Neuron (in vitro differentiated cells): ENCODE measurements at regions not wholly inside any gene's neighbourhood (a gene's known extent, or its start where the extent isn't known, plus 50 kb on each side); places are given as distances from the start of the nearest gene placed in this dataset.
A peak's percentile ranks its signal among the peaks of the same experiment; 100 is the strongest.

Source experiments
- H2AFZ ChIP-seq: one replicate; pipeline ENCODE4 v1.6.1; 2013; ENCODE audit warnings: low read depth, mild to moderate bottlenecking, inconsistent platforms, low read length, moderate library complexity
- H3K27me3 ChIP-seq: one replicate; pipeline ENCODE4 v1.6.1; 2013; ENCODE audit warnings: low read length; ENCODE audit not compliant: insufficient read depth
- H3K36me3 ChIP-seq: one replicate; pipeline ENCODE4 v1.6.1; 2013; ENCODE audit warnings: low read length; ENCODE audit not compliant: insufficient read depth
- H3K4me1 ChIP-seq: one replicate; pipeline ENCODE4 v1.6.1; 2013; ENCODE audit warnings: low read length; ENCODE audit not compliant: insufficient read depth
- H3K4me3 ChIP-seq: 2 replicates; pipeline ENCODE4 v1.5.1; 2013; ENCODE audit warnings: mild to moderate bottlenecking, low read length, moderate library complexity
- H3K9me3 ChIP-seq: one replicate; pipeline ENCODE4 v1.6.1; 2013; ENCODE audit warnings: low read length

- Histone ChIP-seq H3K4me3 (no peak overlapping the region), H3K9me3 (no peaks in the 10 kb centered on the region), H3K4me1 (peaks cover 16% of the 10 kb centered on the region), H3K27me3 (no peaks in the 10 kb centered on the region), H3K36me3 (no peaks in the 10 kb centered on the region), H2AFZ (no peak overlapping the region)
Measured at GRCh38 chr3:174413062-174413912, 445.8 kb upstream of the NAALADL2 start.

GRCh38 chr3:174414902-174415301 lies 444.2 kb upstream of the NAALADL2 start:
- Histone ChIP-seq H3K4me1 (peaks cover 16% of the 10 kb centered on the region), H2AFZ (no peak overlapping the region), H3K9me3 (no peaks in the 10 kb centered on the region), H3K27me3 (no peaks in the 10 kb centered on the region), H3K36me3 (no peaks in the 10 kb centered on the region), H3K4me3 (no peak overlapping the region)

GRCh38 chr3:174417573-174417972 lies 441.6 kb upstream of the NAALADL2 start:
- H3K9me3 ChIP-seq: no peaks in the 10 kb centered on the region
- no peak overlapping the region for H2AFZ ChIP-seq
- H3K36me3 ChIP-seq: no peaks in the 10 kb centered on the region
- no peak overlapping the region for H3K4me3 ChIP-seq
- H3K27me3 ChIP-seq: no peaks in the 10 kb centered on the region
- peaks cover 11% of the 10 kb centered on the region for H3K4me1 ChIP-seq

GRCh38 chr3:174419216-174419615 lies 439.9 kb upstream of the NAALADL2 start:
- no peaks in the 10 kb centered on the region for H3K27me3 ChIP-seq
- H3K4me3 ChIP-seq: no peak overlapping the region
- no peak overlapping the region for H2AFZ ChIP-seq
- H3K9me3 ChIP-seq: no peaks in the 10 kb centered on the region
- peaks cover 2% of the 10 kb centered on the region for H3K4me1 ChIP-seq
- H3K36me3 ChIP-seq: no peaks in the 10 kb centered on the region

GRCh38 chr3:174423936-174424335 lies 435.2 kb upstream of the NAALADL2 start:
- Histone ChIP-seq H3K36me3 (no peaks in the 10 kb centered on the region), H3K9me3 (no peaks in the 10 kb centered on the region), H3K4me1 (peaks cover 2% of the 10 kb centered on the region), H3K4me3 (no peak overlapping the region), H3K27me3 (no peaks in the 10 kb centered on the region), H2AFZ (no peak overlapping the region)

- no peaks in the 10 kb centered on the region for H3K27me3 ChIP-seq
- no peak overlapping the region for H3K4me3 ChIP-seq
- H3K36me3 ChIP-seq: no peaks in the 10 kb centered on the region
- H2AFZ ChIP-seq: no peak overlapping the region
- H3K4me1 ChIP-seq: peaks cover 2% of the 10 kb centered on the region
- H3K9me3 ChIP-seq: no peaks in the 10 kb centered on the region
Measured at GRCh38 chr3:174424656-174425055, 434.5 kb upstream of the NAALADL2 start.

- Histone ChIP-seq H2AFZ (no peak overlapping the region), H3K36me3 (no peaks in the 10 kb centered on the region), H3K4me1 (peaks cover 6% of the 10 kb centered on the region), H3K4me3 (no peak overlapping the region), H3K27me3 (no peaks in the 10 kb centered on the region), H3K9me3 (no peaks in the 10 kb centered on the region)
Measured at GRCh38 chr3:174425422-174425821, 433.7 kb upstream of the NAALADL2 start.

GRCh38 chr3:174430986-174431385 lies 428.1 kb upstream of the NAALADL2 start:
- Histone ChIP-seq H3K36me3 (no peaks in the 10 kb centered on the region), H3K9me3 (no peaks in the 10 kb centered on the region), H3K4me3 (no peak overlapping the region), H3K27me3 (no peaks in the 10 kb centered on the region), H2AFZ (no peak overlapping the region), H3K4me1 (peaks cover 6% of the 10 kb centered on the region)

- Histone ChIP-seq H3K4me3 (no peak overlapping the region), H3K9me3 (no peaks in the 10 kb centered on the region), H3K27me3 (no peaks in the 10 kb centered on the region), H2AFZ (no peak overlapping the region), H3K4me1 (peaks cover 6% of the 10 kb centered on the region), H3K36me3 (no peaks in the 10 kb centered on the region)
Measured at GRCh38 chr3:174431717-174432116, 427.4 kb upstream of the NAALADL2 start.

GRCh38 chr3:174436367-174436766 lies 422.8 kb upstream of the NAALADL2 start:
- H3K4me1 ChIP-seq: peaks cover 11% of the 10 kb centered on the region
- H3K36me3 ChIP-seq: no peaks in the 10 kb centered on the region

GRCh38 chr3:174438501-174439145 lies 420.5 kb upstream of the NAALADL2 start:
- Histone ChIP-seq H3K9me3 (no peaks in the 10 kb centered on the region), H2AFZ (no peak overlapping the region), H3K36me3 (no peaks in the 10 kb centered on the region), H3K4me3 (no peak overlapping the region), H3K4me1 (peaks cover 17% of the 10 kb centered on the region), H3K27me3 (no peaks in the 10 kb centered on the region)

More at GRCh38 chr3:174436367-174436766, 422.8 kb upstream of the NAALADL2 start:
- Histone ChIP-seq H3K27me3 (no peaks in the 10 kb centered on the region), H3K4me3 (no peak overlapping the region), H2AFZ (no peak overlapping the region), H3K9me3 (no peaks in the 10 kb centered on the region)

- H3K4me1 ChIP-seq: peaks cover 17% of the 10 kb centered on the region
- H3K9me3 ChIP-seq: no peaks in the 10 kb centered on the region
- no peaks in the 10 kb centered on the region for H3K36me3 ChIP-seq
- peak overlapping the region; percentile 88 for H3K4me3 ChIP-seq
- H3K27me3 ChIP-seq: no peaks in the 10 kb centered on the region
- H2AFZ ChIP-seq: peak overlapping the region; percentile 92
Measured at GRCh38 chr3:174439331-174440252, 419.5 kb upstream of the NAALADL2 start.

GRCh38 chr3:174440253-174440701 lies 418.9 kb upstream of the NAALADL2 start:
- Histone ChIP-seq H3K9me3 (no peaks in the 10 kb centered on the region), H3K4me3 (peak overlapping the region; percentile 88), H2AFZ (peak overlapping the region; percentile 92), H3K27me3 (no peaks in the 10 kb centered on the region), H3K36me3 (no peaks in the 10 kb centered on the region), H3K4me1 (peaks cover 17% of the 10 kb centered on the region)
